Body of pancreas (tissue), 4 donors: ENCODE measurements at regions not wholly inside any gene's neighbourhood (a gene's known extent, or its start where the extent isn't known, plus 50 kb on each side); places are given as distances from the start of the nearest gene placed in this dataset.

ENCODE experiments used
- POLR2A ChIP-seq, 3 donors: fragments of 450-650 bp; IDR thresholded peaks; one replicate each; pipeline ENCODE4 v1.6.1; 2016; ENCODE audit warnings: antibody characterized with exemption in 3 of 3, mild to moderate bottlenecking in 2 of 3
- TF ChIP-seq, protein P1 (sequence below), 7 experiments: fragments of 450-650 bp in 4 of 7; fragments of 200-600 bp in 3 of 7; sonication (generic) in 3 of 7; IDR thresholded peaks; one replicate each; pipeline ENCODE4 v1.5.1; 2016 to 2019; ENCODE audit warnings: antibody characterized with exemption in 7 of 7

DNA sequence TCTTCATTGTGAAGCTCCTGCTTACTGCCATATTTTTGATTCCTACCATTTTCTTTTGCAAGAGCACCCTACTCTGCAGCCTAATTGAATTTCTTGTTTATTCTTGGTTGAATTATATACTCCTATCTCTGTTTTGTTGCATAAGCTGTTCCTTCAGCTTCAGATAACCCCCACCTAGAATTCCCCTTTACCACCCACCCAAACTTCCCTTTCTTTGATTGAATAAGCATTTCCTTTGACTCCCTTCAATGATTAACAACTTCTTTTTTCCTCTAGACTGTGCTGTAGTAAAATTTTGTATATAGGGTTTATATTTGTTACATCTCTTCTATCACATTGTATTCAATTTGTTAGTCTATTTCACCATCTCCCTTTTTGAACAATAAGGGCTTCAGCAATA, 168.1 kb downstream of the GPR37 start:
- TF ChIP-seq, protein P1, sequence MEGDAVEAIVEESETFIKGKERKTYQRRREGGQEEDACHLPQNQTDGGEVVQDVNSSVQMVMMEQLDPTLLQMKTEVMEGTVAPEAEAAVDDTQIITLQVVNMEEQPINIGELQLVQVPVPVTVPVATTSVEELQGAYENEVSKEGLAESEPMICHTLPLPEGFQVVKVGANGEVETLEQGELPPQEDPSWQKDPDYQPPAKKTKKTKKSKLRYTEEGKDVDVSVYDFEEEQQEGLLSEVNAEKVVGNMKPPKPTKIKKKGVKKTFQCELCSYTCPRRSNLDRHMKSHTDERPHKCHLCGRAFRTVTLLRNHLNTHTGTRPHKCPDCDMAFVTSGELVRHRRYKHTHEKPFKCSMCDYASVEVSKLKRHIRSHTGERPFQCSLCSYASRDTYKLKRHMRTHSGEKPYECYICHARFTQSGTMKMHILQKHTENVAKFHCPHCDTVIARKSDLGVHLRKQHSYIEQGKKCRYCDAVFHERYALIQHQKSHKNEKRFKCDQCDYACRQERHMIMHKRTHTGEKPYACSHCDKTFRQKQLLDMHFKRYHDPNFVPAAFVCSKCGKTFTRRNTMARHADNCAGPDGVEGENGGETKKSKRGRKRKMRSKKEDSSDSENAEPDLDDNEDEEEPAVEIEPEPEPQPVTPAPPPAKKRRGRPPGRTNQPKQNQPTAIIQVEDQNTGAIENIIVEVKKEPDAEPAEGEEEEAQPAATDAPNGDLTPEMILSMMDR (IDR thresholded peaks at IDR 0.05), result no peak
- no peak for TF ChIP-seq POLR2A (IDR thresholded peaks at IDR 0.05)
